ENCODE measurements at regions not wholly inside any gene's neighbourhood (a gene's known extent, or its start where the extent isn't known, plus 50 kb on each side); places are given as distances from the start of the nearest gene placed in this dataset.

DNA sequence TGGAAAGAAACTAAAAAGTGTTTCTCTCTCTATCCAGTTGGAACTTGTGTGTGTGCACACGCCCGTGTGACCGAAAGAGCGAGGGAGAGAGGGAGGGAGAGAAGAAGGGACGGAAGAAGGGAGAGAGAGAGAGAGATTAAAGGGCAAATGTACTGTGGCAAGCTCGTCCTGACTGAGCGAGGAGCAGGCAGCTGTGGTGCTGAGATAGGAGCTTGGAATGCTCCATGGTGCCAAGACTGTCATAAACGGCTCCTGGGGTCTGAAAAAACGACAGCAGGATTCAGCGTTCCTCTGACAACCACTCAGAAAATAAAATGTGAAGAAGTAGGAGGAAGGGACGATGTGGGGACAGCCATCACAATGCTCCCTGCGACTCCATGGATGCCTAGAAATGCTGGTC is 276.0 kb downstream of the SV2B start:
- no peak for TF ChIP-seq CTCF (IDR thresholded peaks at IDR 0.05)
- TF ChIP-seq EZH2 (IDR thresholded peaks at IDR 0.05), result no peak
- TF ChIP-seq EZH2phosphoT487 (IDR thresholded peaks at IDR 0.05), result no peak

All from neural progenitor cell (in vitro differentiated cells).